HEK293T (cell line): ENCODE measurements at regions not wholly inside any gene's neighbourhood (a gene's known extent, or its start where the extent isn't known, plus 50 kb on each side); places are given as distances from the start of the nearest gene placed in this dataset.

Experiments used
- BHLHE40 ChIP-seq: fragments of 450-650 bp; IDR thresholded peaks from 2 replicates; pipeline ENCODE4 v1.6.1; 2016; ENCODE audit warnings: mild to moderate bottlenecking, moderate library complexity, borderline replicate concordance
- FOXA1 ChIP-seq: fragments of 450-650 bp; IDR thresholded peaks from 2 replicates; pipeline ENCODE4 v1.6.1; 2016; ENCODE audit warnings: mild to moderate bottlenecking
- FOXK2 ChIP-seq: fragments of 450-650 bp; IDR thresholded peaks from 2 replicates; pipeline ENCODE4 v1.6.1; 2016; ENCODE audit warnings: mild to moderate bottlenecking
- L3MBTL2 ChIP-seq: fragments of 450-650 bp; conservative IDR thresholded peaks from 2 replicates; pipeline ENCODE4 v1.6.1; 2016; ENCODE audit warnings: mild to moderate bottlenecking
- PKNOX1 ChIP-seq: fragments of 450-650 bp; IDR thresholded peaks from 2 replicates; pipeline ENCODE4 v1.6.1; 2016
- SP1 ChIP-seq: fragments of 450-650 bp; IDR thresholded peaks from 2 replicates; pipeline ENCODE4 v1.6.1; 2017
- SUZ12 ChIP-seq: fragments of 450-650 bp; IDR thresholded peaks from 2 replicates; pipeline ENCODE4 v1.6.1; 2016; ENCODE audit warnings: mild to moderate bottlenecking
- TARDBP ChIP-seq: fragments of 450-650 bp; IDR thresholded peaks from 2 replicates; pipeline ENCODE4 v1.6.1; 2016
- ZNF384 ChIP-seq: fragments of 450-650 bp; IDR thresholded peaks from 2 replicates; pipeline ENCODE4 v1.6.1; 2016

- TF ChIP-seq FOXA1 (no peak), L3MBTL2 (no peak), BHLHE40 (no peak), ZNF384 (no peak), PKNOX1 (no peak), SUZ12 (no peak), FOXK2 (no peak), TARDBP (no peak), SP1 (no peak)
Observed at GRCh38 chr15:91679447-91679846, 174.1 kb upstream of the SLCO3A1 start.
